PC-3 (cell line): ENCODE measurements at regions not wholly inside any gene's neighbourhood (a gene's known extent, or its start where the extent isn't known, plus 50 kb on each side); places are given as distances from the start of the nearest gene placed in this dataset.
A peak's percentile ranks its signal among the peaks of the same experiment; 100 is the strongest.

Experiments
- ATAC-seq: fragments of 200-7000 bp; cut with Tn5 transposase; 2 replicates; pipeline ENCODE4 v1.9.1; 2020; ENCODE audit warnings: mild to moderate bottlenecking, moderate library complexity
- BruUV-seq: library from RNA; stranded (reverse); fragments of 400-500 nt; replicated peaks from 2 replicates; lab custom pipeline; 2021; lab: Mats Ljungman, UMichigan
- CTCF ChIA-PET: fragments of 300-600 bp; sonication (Branson Sonifier 250); formaldehyde crosslinking; loops from one replicate; lab custom pipeline; 2022; ENCODE audit warnings: antibody characterized with exemption; lab: Charles Lee
- POLR2A ChIA-PET: fragments of 300-600 bp; sonication (Branson Sonifier 250); formaldehyde crosslinking; loops from one replicate; lab custom pipeline; 2022; ENCODE audit warnings: antibody characterized with exemption; ENCODE audit not compliant: unreplicated experiment; lab: Charles Lee
- DNase-seq: peaks from one replicate; pipeline ENCODE4 v3.0.0-alpha.2; 2015
- H2AFZ ChIP-seq: fragments of 300-600 bp; sonication (generic); 2 replicates; pipeline ENCODE4 v1.6.0; 2016; ENCODE audit warnings: antibody characterized with exemption, low read length
- H3F3A ChIP-seq: fragments of 300-600 bp; sonication (generic); one replicate; pipeline ENCODE4 v1.6.0; 2017; ENCODE audit warnings: antibody characterized with exemption, low read length, control low read depth, mild to moderate bottlenecking; ENCODE audit not compliant: unreplicated experiment
- H3K27ac ChIP-seq: fragments of 300-600 bp; sonication (generic); 2 replicates; pipeline ENCODE4 v1.5.1; 2016; ENCODE audit warnings: mild to moderate bottlenecking, low read length
- H3K27me3 ChIP-seq: fragments of 300-600 bp; sonication (generic); 2 replicates; pipeline ENCODE4 v1.6.1; 2016; ENCODE audit warnings: low read length, mixed read lengths
- H3K36me3 ChIP-seq: fragments of 300-600 bp; sonication (generic); 2 replicates; pipeline ENCODE4 v1.6.1; 2016; ENCODE audit warnings: low read depth, mixed run types, low read length, mixed read lengths
- H3K4me1 ChIP-seq: fragments of 300-600 bp; sonication (generic); 2 replicates; pipeline ENCODE4 v1.5.1; 2016; ENCODE audit warnings: low read length; ENCODE audit not compliant: insufficient read depth
- H3K4me2 ChIP-seq: fragments of 300-600 bp; sonication (generic); 2 replicates; pipeline ENCODE4 v1.6.0; 2016; ENCODE audit warnings: low read length
- H3K4me3 ChIP-seq: fragments of 300-600 bp; sonication (generic); 2 replicates; pipeline ENCODE4 v1.5.1; 2016; ENCODE audit warnings: mild to moderate bottlenecking, low read length, mixed read lengths
- H3K79me2 ChIP-seq: fragments of 300-600 bp; sonication (generic); 2 replicates; pipeline ENCODE4 v1.6.1; 2017; ENCODE audit warnings: low read length, mixed read lengths
- H3K9ac ChIP-seq: fragments of 300-600 bp; sonication (generic); 2 replicates; pipeline ENCODE4 v1.6.0; 2016; ENCODE audit warnings: mild to moderate bottlenecking, low read length
- H3K9me2 ChIP-seq: fragments of 300-600 bp; sonication (generic); replicated peaks from 2 replicates; pipeline ENCODE4 v1.6.1; 2016; ENCODE audit warnings: mixed run types, low read length, mixed read lengths
- H3K9me3 ChIP-seq: fragments of 300-600 bp; sonication (generic); 2 replicates; pipeline ENCODE4 v1.6.1; 2016; ENCODE audit warnings: low read length, mixed read lengths
- H4K20me1 ChIP-seq: fragments of 300-600 bp; sonication (generic); 2 replicates; pipeline ENCODE4 v1.6.1; 2016; ENCODE audit warnings: low read length, mixed read lengths
- CTCF ChIP-seq: fragments of 300-600 bp; sonication (generic); conservative IDR thresholded peaks from 2 replicates; pipeline ENCODE4 v1.5.1; 2017; ENCODE audit warnings: antibody characterized with exemption, low read depth, mild to moderate bottlenecking, low read length
- EZH2 ChIP-seq: fragments of 300-600 bp; sonication (generic); IDR thresholded peaks from one replicate; pipeline ENCODE4 v1.6.1; 2017; ENCODE audit warnings: antibody characterized with exemption, mild to moderate bottlenecking, low read length; ENCODE audit not compliant: unreplicated experiment
- EZH2phosphoT487 ChIP-seq: fragments of 300-600 bp; sonication (generic); IDR thresholded peaks from 2 replicates; pipeline ENCODE4 v1.6.1; 2018; ENCODE audit warnings: mild to moderate bottlenecking, antibody characterized with exemption, low read length, borderline replicate concordance
- intact Hi-C: fragments of 100-400 bp; cut with micrococcal nuclease; formaldehyde crosslinking; loops from 2 replicates; pipeline ENCODE4 v1.9.0; 2023

- H3K4me1 ChIP-seq, result no peaks in the 10 kb centered on the region
- no peak overlapping the region for H2AFZ ChIP-seq
- ATAC-seq (no peak), DNase-seq (peak; percentile 16)
- POLR2A ChIA-PET, result no interaction called here
- H3K4me2 ChIP-seq, result no peak overlapping the region
- H3K79me2 ChIP-seq, result no peaks in the 10 kb centered on the region
- BruUV-seq, result no TSS peak
- intact Hi-C loops, result no loop called here
- H3K4me3 ChIP-seq, result no peak overlapping the region
- H3K36me3 ChIP-seq, result peaks cover 2% of the 10 kb centered on the region; the same call in 1 of the 2 replicates
- TF ChIP-seq CTCF, result no peak
- H4K20me1 ChIP-seq, result no peaks in the 10 kb centered on the region
- no peaks in the 10 kb centered on the region for H3F3A ChIP-seq
- H3K9ac ChIP-seq, result no peak overlapping the region
- no peak overlapping the region for H3K27ac ChIP-seq
- H3K27me3 ChIP-seq, result no peaks in the 10 kb centered on the region
- no peaks in the 10 kb centered on the region for H3K9me2 ChIP-seq
- H3K9me3 ChIP-seq, result no peaks in the 10 kb centered on the region
- CTCF ChIA-PET, result no interaction called here
Observed at GRCh38 chr11:70799386-70799785, 401.1 kb downstream of the CTTN start.

DNA sequence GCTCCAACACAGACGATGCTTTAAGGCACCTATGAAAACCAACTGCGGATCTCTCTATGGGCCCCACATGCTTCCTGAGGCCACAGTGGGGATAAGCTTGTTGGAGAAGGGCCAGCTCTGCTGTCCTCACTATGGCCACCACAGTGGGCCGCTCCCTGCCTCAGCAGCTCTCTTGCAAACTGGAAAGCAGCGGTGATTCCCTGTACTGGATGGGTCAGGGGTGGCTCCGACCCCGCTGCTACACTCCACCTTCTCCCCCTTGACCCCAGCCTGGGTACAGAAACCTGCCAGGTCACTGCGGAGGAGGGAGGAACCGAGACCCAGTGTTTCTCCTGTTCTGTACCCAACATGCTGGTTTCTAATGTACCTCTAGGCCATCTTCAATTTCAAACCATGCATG, 403.9 kb downstream of the CTTN start:
- H3K27me3 ChIP-seq, result no peaks in the 10 kb centered on the region

GRCh38 chr11:70804139-70804837, 406.0 kb downstream of the CTTN start:
- Histone ChIP-seq H3K4me2 (no peak overlapping the region), H3K9ac (no peak overlapping the region), H3K36me3 (no peaks in the 10 kb centered on the region), H3F3A (no peaks in the 10 kb centered on the region), H3K27me3 (no peaks in the 10 kb centered on the region), H3K9me2 (no peaks in the 10 kb centered on the region), H3K4me3 (no peak overlapping the region), H3K79me2 (no peaks in the 10 kb centered on the region), H3K9me3 (no peaks in the 10 kb centered on the region), H4K20me1 (no peaks in the 10 kb centered on the region), H3K4me1 (no peaks in the 10 kb centered on the region), H3K27ac (no peak overlapping the region), H2AFZ (no peak overlapping the region)
- ATAC-seq (no peak), DNase-seq (no peak)
- intact Hi-C loops, result no loop called here
- ChIA-PET CTCF (no interaction called here), POLR2A (interaction anchor here (0.7 kb wide), 1 partner anchor 322 kb away, joined by 3 read pairs; no protein-coding TSS in a partner anchor)
- TF ChIP-seq EZH2phosphoT487, result no peak
- TF ChIP-seq CTCF, result no peak
- no peak for TF ChIP-seq EZH2
- BruUV-seq, result no TSS peak

More for the DNA sequence above, 403.9 kb downstream of the CTTN start:
- ATAC-seq (no peak), DNase-seq (no peak)
- TF ChIP-seq EZH2 (no peak), EZH2phosphoT487 (no peak), CTCF (no peak)
- H3K4me1 ChIP-seq, result no peaks in the 10 kb centered on the region
- H3K4me2 ChIP-seq, result no peak overlapping the region
- H3K4me3 ChIP-seq, result no peak overlapping the region
- H3K27ac ChIP-seq, result no peak overlapping the region
- H3F3A ChIP-seq, result no peaks in the 10 kb centered on the region
- no peaks in the 10 kb centered on the region for H3K9me3 ChIP-seq
- intact Hi-C loops, result no loop called here
- ChIA-PET POLR2A (no interaction called here), CTCF (no interaction called here)
- H3K36me3 ChIP-seq, result peaks cover 2% of the 10 kb centered on the region; the same call in 1 of the 2 replicates
- no peaks in the 10 kb centered on the region for H4K20me1 ChIP-seq
- no peaks in the 10 kb centered on the region for H3K79me2 ChIP-seq
- H3K9ac ChIP-seq, result no peak overlapping the region
- BruUV-seq, result no TSS peak
- no peak overlapping the region for H2AFZ ChIP-seq
- H3K9me2 ChIP-seq, result no peaks in the 10 kb centered on the region
